ENCODE measurements at regions not wholly inside any gene's neighbourhood (a gene's known extent, or its start where the extent isn't known, plus 50 kb on each side); places are given as distances from the start of the nearest gene placed in this dataset.

DNA sequence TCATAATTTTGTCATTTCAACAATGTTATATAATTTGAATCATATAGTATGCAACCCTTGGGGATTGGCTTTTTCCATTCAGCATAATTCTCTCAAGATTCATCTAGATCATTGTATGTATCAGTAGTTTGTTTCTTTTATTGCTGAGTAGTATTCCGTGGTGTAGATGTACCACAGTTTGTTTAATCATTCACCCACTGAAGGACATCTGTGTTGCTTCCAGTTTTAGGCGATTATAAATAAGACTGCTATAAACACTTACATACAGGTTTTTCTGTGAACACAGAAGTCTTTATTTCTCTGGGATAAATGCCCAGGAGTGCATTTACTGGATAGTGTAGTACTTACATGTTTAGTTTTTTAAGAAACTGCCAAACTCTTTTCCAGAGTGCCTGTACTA is 374.1 kb downstream of the DEPDC1B start:
- TF ChIP-seq CTCF (conservative IDR thresholded peaks at IDR 0.05; ENCODE audit: low read depth, low read length) (no peak), CHD1 (IDR thresholded peaks at IDR 0.05; ENCODE audit: low read depth, low read length) (no peak), POLR2A (IDR thresholded peaks at IDR 0.05; ENCODE audit: low read depth, low read length) (no peak), RAD21 (IDR thresholded peaks at IDR 0.05; ENCODE audit: low read length) (no peak), FOS (IDR thresholded peaks at IDR 0.05; ENCODE audit: low read depth, low read length) (no peak)
